ENCODE measurements at regions not wholly inside any gene's neighbourhood (a gene's known extent, or its start where the extent isn't known, plus 50 kb on each side); places are given as distances from the start of the nearest gene placed in this dataset.
A peak's percentile ranks its signal among the peaks of the same experiment; 100 is the strongest.

GRCh38 chr5:143673676-143674468 lies 138.1 kb upstream of the HMHB1 start (continued):
- TF ChIP-seq GABPA (IDR thresholded peaks at IDR 0.05; ENCODE audit: low read depth, low read length) (no peak), GABPA (CRISPR knock-in tag; IDR thresholded peaks at IDR 0.05; ENCODE audit: low read depth) (no peak), ZC3H4 (CRISPR knock-in tag; IDR thresholded peaks at IDR 0.05; ENCODE audit: borderline replicate concordance) (no peak), TFDP1 (CRISPR knock-in tag; IDR thresholded peaks at IDR 0.05; ENCODE audit: borderline replicate concordance) (no peak), ZNF143 (CRISPR knock-in tag; IDR thresholded peaks at IDR 0.05) (no peak), BRD4 (CRISPR knock-in tag; IDR thresholded peaks at IDR 0.05) (no peak), ZNF329 (CRISPR knock-in tag; IDR thresholded peaks at IDR 0.05; ENCODE audit: low read depth) (no peak), HNF4A (CRISPR knock-in tag; IDR thresholded peaks at IDR 0.05) (0 out of 2 replicates have a peak, but pooled peaks have one; percentile 13), ATF4 (CRISPR knock-in tag; IDR thresholded peaks at IDR 0.05) (0 out of 4 replicates have a peak, but pooled peaks of 1 of the 2 experiments have one; percentile 28), TBP (CRISPR knock-in tag; IDR thresholded peaks at IDR 0.05) (no peak), CHD2 (IDR thresholded peaks at IDR 0.05; ENCODE audit: low read depth, low read length) (no peak), RAD51 (IDR thresholded peaks at IDR 0.05; ENCODE audit: borderline replicate concordance) (no peak), ATF7-NPFF (CRISPR knock-in tag; IDR thresholded peaks at IDR 0.05; ENCODE audit: low read depth) (no peak), ZMYM4 (CRISPR knock-in tag; IDR thresholded peaks at IDR 0.05) (no peak), FOXO1 (CRISPR knock-in tag; IDR thresholded peaks at IDR 0.05) (peak; percentile 40; the same call in 1 of the 2 replicates), ZNF629 (CRISPR knock-in tag; conservative IDR thresholded peaks at IDR 0.05) (no peak), ZNF282 (IDR thresholded peaks at IDR 0.05; ENCODE audit: partially characterized antibody) (no peak), SATB2 (CRISPR knock-in tag; IDR thresholded peaks at IDR 0.05) (no peak)
- TF ChIP-seq, protein P1, sequence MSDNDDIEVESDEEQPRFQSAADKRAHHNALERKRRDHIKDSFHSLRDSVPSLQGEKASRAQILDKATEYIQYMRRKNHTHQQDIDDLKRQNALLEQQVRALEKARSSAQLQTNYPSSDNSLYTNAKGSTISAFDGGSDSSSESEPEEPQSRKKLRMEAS (IDR thresholded peaks at IDR 0.05), result 0 out of 2 replicates have a peak, but pooled peaks have one; percentile 16
- TF ChIP-seq, protein P2, sequence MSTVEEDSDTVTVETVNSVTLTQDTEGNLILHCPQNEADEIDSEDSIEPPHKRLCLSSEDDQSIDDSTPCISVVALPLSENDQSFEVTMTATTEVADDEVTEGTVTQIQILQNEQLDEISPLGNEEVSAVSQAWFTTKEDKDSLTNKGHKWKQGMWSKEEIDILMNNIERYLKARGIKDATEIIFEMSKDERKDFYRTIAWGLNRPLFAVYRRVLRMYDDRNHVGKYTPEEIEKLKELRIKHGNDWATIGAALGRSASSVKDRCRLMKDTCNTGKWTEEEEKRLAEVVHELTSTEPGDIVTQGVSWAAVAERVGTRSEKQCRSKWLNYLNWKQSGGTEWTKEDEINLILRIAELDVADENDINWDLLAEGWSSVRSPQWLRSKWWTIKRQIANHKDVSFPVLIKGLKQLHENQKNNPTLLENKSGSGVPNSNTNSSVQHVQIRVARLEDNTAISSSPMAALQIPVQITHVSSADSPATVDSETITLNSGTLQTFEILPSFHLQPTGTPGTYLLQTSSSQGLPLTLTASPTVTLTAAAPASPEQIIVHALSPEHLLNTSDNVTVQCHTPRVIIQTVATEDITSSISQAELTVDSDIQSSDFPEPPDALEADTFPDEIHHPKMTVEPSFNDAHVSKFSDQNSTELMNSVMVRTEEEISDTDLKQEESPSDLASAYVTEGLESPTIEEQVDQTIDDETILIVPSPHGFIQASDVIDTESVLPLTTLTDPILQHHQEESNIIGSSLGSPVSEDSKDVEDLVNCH (CRISPR knock-in tag; IDR thresholded peaks at IDR 0.05), result no peak
- TF ChIP-seq, protein P3, sequence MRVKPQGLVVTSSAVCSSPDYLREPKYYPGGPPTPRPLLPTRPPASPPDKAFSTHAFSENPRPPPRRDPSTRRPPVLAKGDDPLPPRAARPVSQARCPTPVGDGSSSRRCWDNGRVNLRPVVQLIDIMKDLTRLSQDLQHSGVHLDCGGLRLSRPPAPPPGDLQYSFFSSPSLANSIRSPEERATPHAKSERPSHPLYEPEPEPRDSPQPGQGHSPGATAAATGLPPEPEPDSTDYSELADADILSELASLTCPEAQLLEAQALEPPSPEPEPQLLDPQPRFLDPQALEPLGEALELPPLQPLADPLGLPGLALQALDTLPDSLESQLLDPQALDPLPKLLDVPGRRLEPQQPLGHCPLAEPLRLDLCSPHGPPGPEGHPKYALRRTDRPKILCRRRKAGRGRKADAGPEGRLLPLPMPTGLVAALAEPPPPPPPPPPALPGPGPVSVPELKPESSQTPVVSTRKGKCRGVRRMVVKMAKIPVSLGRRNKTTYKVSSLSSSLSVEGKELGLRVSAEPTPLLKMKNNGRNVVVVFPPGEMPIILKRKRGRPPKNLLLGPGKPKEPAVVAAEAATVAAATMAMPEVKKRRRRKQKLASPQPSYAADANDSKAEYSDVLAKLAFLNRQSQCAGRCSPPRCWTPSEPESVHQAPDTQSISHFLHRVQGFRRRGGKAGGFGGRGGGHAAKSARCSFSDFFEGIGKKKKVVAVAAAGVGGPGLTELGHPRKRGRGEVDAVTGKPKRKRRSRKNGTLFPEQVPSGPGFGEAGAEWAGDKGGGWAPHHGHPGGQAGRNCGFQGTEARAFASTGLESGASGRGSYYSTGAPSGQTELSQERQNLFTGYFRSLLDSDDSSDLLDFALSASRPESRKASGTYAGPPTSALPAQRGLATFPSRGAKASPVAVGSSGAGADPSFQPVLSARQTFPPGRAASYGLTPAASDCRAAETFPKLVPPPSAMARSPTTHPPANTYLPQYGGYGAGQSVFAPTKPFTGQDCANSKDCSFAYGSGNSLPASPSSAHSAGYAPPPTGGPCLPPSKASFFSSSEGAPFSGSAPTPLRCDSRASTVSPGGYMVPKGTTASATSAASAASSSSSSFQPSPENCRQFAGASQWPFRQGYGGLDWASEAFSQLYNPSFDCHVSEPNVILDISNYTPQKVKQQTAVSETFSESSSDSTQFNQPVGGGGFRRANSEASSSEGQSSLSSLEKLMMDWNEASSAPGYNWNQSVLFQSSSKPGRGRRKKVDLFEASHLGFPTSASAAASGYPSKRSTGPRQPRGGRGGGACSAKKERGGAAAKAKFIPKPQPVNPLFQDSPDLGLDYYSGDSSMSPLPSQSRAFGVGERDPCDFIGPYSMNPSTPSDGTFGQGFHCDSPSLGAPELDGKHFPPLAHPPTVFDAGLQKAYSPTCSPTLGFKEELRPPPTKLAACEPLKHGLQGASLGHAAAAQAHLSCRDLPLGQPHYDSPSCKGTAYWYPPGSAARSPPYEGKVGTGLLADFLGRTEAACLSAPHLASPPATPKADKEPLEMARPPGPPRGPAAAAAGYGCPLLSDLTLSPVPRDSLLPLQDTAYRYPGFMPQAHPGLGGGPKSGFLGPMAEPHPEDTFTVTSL (CRISPR knock-in tag; IDR thresholded peaks at IDR 0.05; ENCODE audit: borderline replicate concordance), result peak; percentile 97; the same call in 1 of the 2 replicates

Measured in HepG2 (cell line).